ENCODE measurements at regions not wholly inside any gene's neighbourhood (a gene's known extent, or its start where the extent isn't known, plus 50 kb on each side); places are given as distances from the start of the nearest gene placed in this dataset.

GRCh38 chrX:5458300-5458842, 770.3 kb downstream of the NLGN4X start:
- TF ChIP-seq E2F4 (IDR thresholded peaks at IDR 0.05; ENCODE audit: low read depth, low read length) (no peak), POLR2A (IDR thresholded peaks at IDR 0.05; ENCODE audit: low read depth, low read length) (no peak), EZH2 (IDR thresholded peaks at IDR 0.05; ENCODE audit: borderline replicate concordance, control insufficient read depth, low read depth, low read length) (no peak)

All from GM12878 (cell line).